HepG2 (cell line): ENCODE measurements at regions not wholly inside any gene's neighbourhood (a gene's known extent, or its start where the extent isn't known, plus 50 kb on each side); places are given as distances from the start of the nearest gene placed in this dataset.

Experiments
- ATAC-seq: fragments of 200-7000 bp; cut with Tn5 transposase; 3 replicates; pipeline ENCODE4 v1.9.1; 2020; ENCODE audit warnings: mild to moderate bottlenecking, moderate library complexity
- BruUV-seq: library from RNA; stranded (reverse); fragments of 400-500 nt; replicated peaks from 2 replicates; lab custom pipeline; 2021; lab: Mats Ljungman, UMichigan
- CTCF ChIA-PET: fragments of 300-600 bp; formaldehyde crosslinking; extraction: SDS; loops from one replicate; lab custom pipeline; 2021; ENCODE audit warnings: low total read pairs, inconsistent platforms, low intra/inter-chr PET ratio; lab: Yijun Ruan, JAX
- POLR2A ChIA-PET: fragments of 350-600 bp; sonication (Branson Sonifier 250); formaldehyde crosslinking; loops from one replicate; lab custom pipeline; 2020; ENCODE audit warnings: antibody characterized with exemption, inconsistent platforms; lab: Yijun Ruan, JAX
- DNase-seq: peaks from one replicate; pipeline ENCODE4 v3.0.0-alpha.2; 2015; ENCODE audit warnings: low spot score
- FAIRE-seq: peaks from 3 replicates; lab custom pipeline; 2011; peaks lifted over from hg19 to GRCh38; lab: Jason Lieb, UNC
- H2AFZ ChIP-seq: one replicate; pipeline ENCODE4 v1.6.1; 2011; ENCODE audit warnings: low read length, inconsistent platforms
- H3K27ac ChIP-seq: fragments of 300-600 bp; 3 replicates; pipeline ENCODE4 v1.8.0; 2011; ENCODE audit warnings: mixed run types, mild to moderate bottlenecking, mixed read lengths, low read length, inconsistent platforms; ENCODE audit not compliant: insufficient read depth; ENCODE audit errors: extremely low read length
- H3K27me3 ChIP-seq, 2 experiments: fragments of 200-600 bp in 1 of 2; 2 replicates in 1 of 2; 3 replicates in 1 of 2; pipeline versions ENCODE4 v1.6.0 to v1.8.0; 2011; ENCODE audit warnings: low read length in 2 of 2, mild to moderate bottlenecking in 2 of 2, moderate library complexity in 2 of 2, inconsistent platforms in 1 of 2; ENCODE audit not compliant: insufficient read depth in 2 of 2, control insufficient read depth in 1 of 2
- H3K36me3 ChIP-seq, 2 experiments: fragments of 200-600 bp in 1 of 2; replicated peaks in 1 of 2; 2 replicates in 1 of 2; 3 replicates in 1 of 2; pipeline versions ENCODE4 v1.5.1 to v1.8.0; 2011; ENCODE audit warnings: low read length in 2 of 2, inconsistent platforms in 1 of 2; ENCODE audit not compliant: insufficient read depth in 2 of 2, control insufficient read depth in 1 of 2
- H3K4me1 ChIP-seq: 2 replicates; pipeline ENCODE4 v1.5.1; 2012; ENCODE audit warnings: low read length, inconsistent platforms; ENCODE audit not compliant: insufficient read depth
- H3K4me2 ChIP-seq: 2 replicates; pipeline ENCODE4 v1.6.0; 2011; ENCODE audit warnings: low read depth, low read length, inconsistent platforms
- H3K4me3 ChIP-seq, 3 experiments: fragments of 200-600 bp in 1 of 3; sonication (generic), shearing (Covaris generic) in 1 of 3; replicated peaks in 1 of 3; 2 replicates each; pipeline ENCODE4 v1.5.1; 2011 to 2016; ENCODE audit warnings: low read length in 3 of 3, inconsistent platforms in 2 of 3, low read depth in 2 of 3, mild to moderate bottlenecking in 2 of 3, control low read depth in 1 of 3, mixed read lengths in 1 of 3; ENCODE audit not compliant: insufficient read depth in 1 of 3
- H3K79me2 ChIP-seq: one replicate; pipeline ENCODE4 v1.6.1; 2011; ENCODE audit warnings: low read length, inconsistent platforms; ENCODE audit not compliant: insufficient read depth
- H3K9ac ChIP-seq: 2 replicates; pipeline ENCODE4 v1.6.0; 2011; ENCODE audit warnings: mild to moderate bottlenecking, low read depth, low read length, inconsistent platforms; ENCODE audit not compliant: insufficient read depth
- H3K9me3 ChIP-seq: 2 replicates; pipeline ENCODE4 v1.5.1; 2012; ENCODE audit warnings: mild to moderate bottlenecking, low read length
- H4K20me1 ChIP-seq: 2 replicates; pipeline ENCODE4 v1.6.0; 2011; ENCODE audit warnings: inconsistent platforms, mild to moderate bottlenecking, low read length, moderate library complexity; ENCODE audit not compliant: insufficient read depth
- ARNT2 ChIP-seq: sonication (generic); formaldehyde crosslinking; IDR thresholded peaks from 2 replicates; pipeline ENCODE4 v1.8.0; 2022; ENCODE audit warnings: mild to moderate bottlenecking, low read depth, missing genetic modification reagents, moderate library complexity
- CHCHD3 ChIP-seq: sonication (generic); formaldehyde crosslinking; IDR thresholded peaks from 2 replicates; pipeline ENCODE4 v1.8.0; 2022; ENCODE audit warnings: mild to moderate bottlenecking, missing genetic modification reagents, moderate library complexity
- ETV5 ChIP-seq: IDR thresholded peaks from 2 replicates; pipeline ENCODE4 v1.6.1; 2018; ENCODE audit warnings: missing biosample characterization, missing genetic modification reagents, inconsistent platforms, borderline replicate concordance
- HNRNPL ChIP-seq: fragments of 200-400 bp; formaldehyde crosslinking; IDR thresholded peaks from 2 replicates; pipeline ENCODE4 v1.6.1; 2017; ENCODE audit warnings: mild to moderate bottlenecking, low read depth, low read length
- ISL2 ChIP-seq: sonication (generic); formaldehyde crosslinking; IDR thresholded peaks from 2 replicates; pipeline ENCODE4 v1.5.0; 2020; ENCODE audit warnings: missing genetic modification reagents
- NFKBIZ ChIP-seq: IDR thresholded peaks from 2 replicates; pipeline ENCODE4 v1.6.1; 2018; ENCODE audit warnings: missing genetic modification reagents, missing compliant biosample characterization
- ZMYM3 ChIP-seq: sonication (generic); formaldehyde crosslinking; IDR thresholded peaks from 2 replicates; pipeline ENCODE4 v1.5.1; 2020; ENCODE audit warnings: mild to moderate bottlenecking, missing genetic modification reagents
- ZMYM4 ChIP-seq: sonication (generic); formaldehyde crosslinking; IDR thresholded peaks from 2 replicates; pipeline ENCODE4 v1.8.1; 2023; ENCODE audit warnings: mild to moderate bottlenecking, missing genetic modification reagents
- ZNF101 ChIP-seq: sonication (generic); formaldehyde crosslinking; IDR thresholded peaks from 2 replicates; pipeline ENCODE4 v1.4.0; 2020; ENCODE audit warnings: mild to moderate bottlenecking, low read depth, missing genetic modification reagents, borderline replicate concordance
- ZNF354B ChIP-seq: sonication (generic); formaldehyde crosslinking; IDR thresholded peaks from 2 replicates; pipeline ENCODE4 v1.8.0; 2022; ENCODE audit warnings: mild to moderate bottlenecking, missing genetic modification reagents
- ZNF383 ChIP-seq: sonication (generic); formaldehyde crosslinking; IDR thresholded peaks from 2 replicates; pipeline ENCODE4 v1.4.0; 2020; ENCODE audit warnings: missing genetic modification reagents, mild to moderate bottlenecking, borderline replicate concordance
- ZNF879 ChIP-seq: sonication (generic); formaldehyde crosslinking; IDR thresholded peaks from 2 replicates; pipeline ENCODE4 v1.8.1; 2023; ENCODE audit warnings: missing genetic modification reagents
- WGBS: methylation state at CpG from one replicate; pipeline ENCODE4 v1.1.6; 2017; ENCODE audit warnings: low lambda C conversion rate; 5-methylcytosine and 5-hydroxymethylcytosine counted together
- in situ Hi-C: cut with HindIII; loops from 2 replicates; pipeline ENCODE4 v1.10.0; 2017; ENCODE audit warnings: low pct_unique_long_range_greater_than_20kb; ENCODE audit not compliant: extremely low pct_ligation_motif_present
- intact Hi-C: fragments of 100-400 bp; cut with micrococcal nuclease; formaldehyde crosslinking; loops from one replicate; pipeline ENCODE4 v1.10.0; 2022; ENCODE audit not compliant: unreplicated experiment
- TF ChIP-seq, protein P1 (sequence below): sonication (generic); formaldehyde crosslinking; IDR thresholded peaks from 2 replicates; pipeline ENCODE4 v1.4.0; 2020; ENCODE audit warnings: missing genetic modification reagents
- TF ChIP-seq, protein P2 (sequence below): sonication (generic); formaldehyde crosslinking; conservative IDR thresholded peaks from 2 replicates; pipeline ENCODE4 v1.4.0; 2020; ENCODE audit warnings: missing genetic modification reagents
- TF ChIP-seq, protein P3 (sequence below): sonication (generic); formaldehyde crosslinking; IDR thresholded peaks from 2 replicates; pipeline ENCODE4 v1.5.0; 2020; ENCODE audit warnings: missing genetic modification reagents
- TF ChIP-seq, protein P4 (sequence below): sonication (generic); formaldehyde crosslinking; IDR thresholded peaks from 2 replicates; pipeline ENCODE4 v1.8.1; 2023; ENCODE audit warnings: mild to moderate bottlenecking, missing genetic modification reagents

DNA sequence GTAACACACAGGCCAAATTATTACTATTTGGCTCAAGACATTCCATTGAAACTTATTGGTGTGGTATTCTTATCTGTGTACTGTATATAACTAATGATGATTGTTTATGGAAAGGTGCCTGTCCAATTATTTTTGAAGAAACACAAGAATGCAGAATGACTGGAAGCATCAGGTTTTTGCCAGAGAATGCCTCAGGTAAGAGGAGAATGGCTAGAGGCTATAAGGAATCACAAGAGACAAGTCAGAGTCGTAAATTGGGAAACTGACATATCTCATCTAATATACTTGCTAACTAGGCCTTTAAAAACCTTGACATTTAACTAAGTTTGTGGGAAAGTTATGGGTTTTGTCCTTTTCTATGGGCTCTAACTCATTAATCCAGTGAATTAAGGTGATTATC lies 69.3 kb upstream of the TTC29 start:
- ChIA-PET POLR2A (no interaction called here), CTCF (no interaction called here)
- Histone ChIP-seq H3K4me1 (no peaks in the 10 kb centered on the region), H3K4me3 (no peak overlapping the region), H3K27ac (no peak overlapping the region), H4K20me1 (no peaks in the 10 kb centered on the region), H3K9me3 (no peaks in the 10 kb centered on the region), H3K4me2 (no peak overlapping the region), H3K9ac (no peak overlapping the region), H3K79me2 (no peaks in the 10 kb centered on the region), H2AFZ (no peak overlapping the region), H3K36me3 (no peaks in the 10 kb centered on the region), H3K27me3 (no peaks in the 10 kb centered on the region)
- in situ Hi-C loops, result loop anchor here (5.0 to 25.0 kb wide), 2 partner anchors 82 to 572 kb away; no protein-coding TSS in a partner anchor
- no peak for ATAC-seq
- TF ChIP-seq ZMYM4 (CRISPR knock-in tag), result no peak
- no peak for TF ChIP-seq ISL2
- no peak for TF ChIP-seq ARNT2
- 0% methylated on average over 1 of the region's 1 CpG for WGBS
- FAIRE-seq, result no peak
- intact Hi-C loops, result no loop called here
- DNase-seq, result no peak
- no TSS peak for BruUV-seq

DNA sequence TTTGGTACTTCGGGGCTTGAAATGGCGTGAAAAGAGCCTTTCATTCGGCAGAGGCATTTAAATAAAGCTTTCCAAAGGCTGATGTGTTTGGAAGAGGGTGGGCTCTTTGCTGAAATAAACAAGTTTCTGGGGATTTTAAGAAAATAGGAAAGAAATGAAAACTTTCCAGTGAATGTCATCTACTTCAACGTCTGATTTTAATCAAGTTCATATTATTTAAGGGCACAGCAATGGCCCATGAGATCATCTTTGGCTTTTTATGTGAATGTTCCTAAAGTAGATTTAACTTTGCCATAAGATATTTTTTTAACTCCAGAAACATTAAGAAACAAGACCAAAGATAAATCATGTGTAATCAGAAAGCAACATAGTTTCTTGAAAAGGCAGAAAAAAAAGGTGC lies 69.8 kb upstream of the TTC29 start:
- no peak for ATAC-seq
- Histone ChIP-seq H3K9ac (no peak overlapping the region), H2AFZ (no peak overlapping the region), H4K20me1 (no peaks in the 10 kb centered on the region), H3K4me1 (no peaks in the 10 kb centered on the region), H3K4me2 (no peak overlapping the region), H3K36me3 (no peaks in the 10 kb centered on the region), H3K9me3 (no peaks in the 10 kb centered on the region), H3K4me3 (no peak overlapping the region), H3K27me3 (no peaks in the 10 kb centered on the region), H3K79me2 (no peaks in the 10 kb centered on the region), H3K27ac (no peak overlapping the region)
- WGBS, result 2% methylated on average over 4 of the region's 4 CpGs
- POLR2A ChIA-PET, result no interaction called here
- no peak for FAIRE-seq
- no peak for DNase-seq
- CTCF ChIA-PET, result no interaction called here
- intact Hi-C loops (no loop called here), in situ Hi-C loops (loop anchor here (5.0 to 25.0 kb wide), 2 partner anchors 82 to 572 kb away; no protein-coding TSS in a partner anchor)
- BruUV-seq, result no TSS peak
- TF ChIP-seq CHCHD3 (no peak), HNRNPL (no peak), ZNF354B (CRISPR knock-in tag) (no peak), ZNF101 (CRISPR knock-in tag) (no peak), ZNF383 (CRISPR knock-in tag) (no peak), ETV5 (CRISPR knock-in tag) (no peak), ZMYM3 (CRISPR knock-in tag) (no peak), NFKBIZ (CRISPR knock-in tag) (no peak), ZNF879 (no peak)
- TF ChIP-seq, protein P1, sequence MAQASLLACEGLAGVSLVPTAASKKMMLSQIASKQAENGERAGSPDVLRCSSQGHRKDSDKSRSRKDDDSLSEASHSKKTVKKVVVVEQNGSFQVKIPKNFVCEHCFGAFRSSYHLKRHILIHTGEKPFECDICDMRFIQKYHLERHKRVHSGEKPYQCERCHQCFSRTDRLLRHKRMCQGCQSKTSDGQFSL, result no peak
- TF ChIP-seq, protein P2, sequence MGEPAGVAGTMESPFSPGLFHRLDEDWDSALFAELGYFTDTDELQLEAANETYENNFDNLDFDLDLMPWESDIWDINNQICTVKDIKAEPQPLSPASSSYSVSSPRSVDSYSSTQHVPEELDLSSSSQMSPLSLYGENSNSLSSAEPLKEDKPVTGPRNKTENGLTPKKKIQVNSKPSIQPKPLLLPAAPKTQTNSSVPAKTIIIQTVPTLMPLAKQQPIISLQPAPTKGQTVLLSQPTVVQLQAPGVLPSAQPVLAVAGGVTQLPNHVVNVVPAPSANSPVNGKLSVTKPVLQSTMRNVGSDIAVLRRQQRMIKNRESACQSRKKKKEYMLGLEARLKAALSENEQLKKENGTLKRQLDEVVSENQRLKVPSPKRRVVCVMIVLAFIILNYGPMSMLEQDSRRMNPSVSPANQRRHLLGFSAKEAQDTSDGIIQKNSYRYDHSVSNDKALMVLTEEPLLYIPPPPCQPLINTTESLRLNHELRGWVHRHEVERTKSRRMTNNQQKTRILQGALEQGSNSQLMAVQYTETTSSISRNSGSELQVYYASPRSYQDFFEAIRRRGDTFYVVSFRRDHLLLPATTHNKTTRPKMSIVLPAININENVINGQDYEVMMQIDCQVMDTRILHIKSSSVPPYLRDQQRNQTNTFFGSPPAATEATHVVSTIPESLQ, result no peak
- TF ChIP-seq, protein P3, sequence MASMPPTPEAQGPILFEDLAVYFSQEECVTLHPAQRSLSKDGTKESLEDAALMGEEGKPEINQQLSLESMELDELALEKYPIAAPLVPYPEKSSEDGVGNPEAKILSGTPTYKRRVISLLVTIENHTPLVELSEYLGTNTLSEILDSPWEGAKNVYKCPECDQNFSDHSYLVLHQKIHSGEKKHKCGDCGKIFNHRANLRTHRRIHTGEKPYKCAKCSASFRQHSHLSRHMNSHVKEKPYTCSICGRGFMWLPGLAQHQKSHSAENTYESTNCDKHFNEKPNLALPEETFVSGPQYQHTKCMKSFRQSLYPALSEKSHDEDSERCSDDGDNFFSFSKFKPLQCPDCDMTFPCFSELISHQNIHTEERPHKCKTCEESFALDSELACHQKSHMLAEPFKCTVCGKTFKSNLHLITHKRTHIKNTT (CRISPR knock-in tag), result no peak
- TF ChIP-seq, protein P4, sequence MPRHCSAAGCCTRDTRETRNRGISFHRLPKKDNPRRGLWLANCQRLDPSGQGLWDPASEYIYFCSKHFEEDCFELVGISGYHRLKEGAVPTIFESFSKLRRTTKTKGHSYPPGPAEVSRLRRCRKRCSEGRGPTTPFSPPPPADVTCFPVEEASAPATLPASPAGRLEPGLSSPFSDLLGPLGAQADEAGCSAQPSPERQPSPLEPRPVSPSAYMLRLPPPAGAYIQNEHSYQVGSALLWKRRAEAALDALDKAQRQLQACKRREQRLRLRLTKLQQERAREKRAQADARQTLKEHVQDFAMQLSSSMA (CRISPR knock-in tag), result no peak
